Choroid plexus epithelial cell (primary cell): ENCODE measurements at regions not wholly inside any gene's neighbourhood (a gene's known extent, or its start where the extent isn't known, plus 50 kb on each side); places are given as distances from the start of the nearest gene placed in this dataset.

Source experiments
- DNase-seq: peaks from one replicate; pipeline ENCODE4 v3.0.0-alpha.2; 2010; ENCODE audit warnings: low read depth
- H3K4me3 ChIP-seq: 2 replicates; pipeline ENCODE4 v1.5.1; 2011; ENCODE audit warnings: low read depth, mild to moderate bottlenecking, control low read depth, low read length, moderate library complexity
- CTCF ChIP-seq: conservative IDR thresholded peaks from 2 replicates; pipeline ENCODE4 v1.5.1; 2011; ENCODE audit warnings: low read depth, mild to moderate bottlenecking, control low read depth, inconsistent platforms, low read length, moderate library complexity

- DNase-seq = no peak
- no peak overlapping the region for H3K4me3 ChIP-seq
- TF ChIP-seq CTCF = no peak
These were observed 450.4 kb downstream of the GADD45G start for GRCh38 chr9:90055226-90055625.

DNA sequence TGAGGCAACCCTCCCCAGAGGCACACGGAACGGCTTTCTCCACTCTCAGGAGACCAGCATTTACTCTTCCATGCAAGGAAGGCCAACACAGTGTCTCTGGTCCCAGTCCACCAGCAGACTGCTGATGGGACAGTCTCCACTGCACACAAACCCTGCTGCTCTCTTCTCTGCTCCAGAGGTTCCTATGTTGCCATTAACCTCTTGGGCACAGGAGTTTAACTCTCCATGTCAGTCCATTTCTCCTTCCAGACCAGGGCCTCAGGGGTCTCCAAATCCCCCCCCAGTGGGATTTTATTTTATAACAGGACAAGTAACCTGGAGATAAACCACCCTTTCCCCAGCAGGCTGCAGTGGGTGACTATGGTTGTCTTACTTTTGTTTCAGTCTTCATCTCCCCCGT lies 452.5 kb downstream of the GADD45G start:
- no peak for DNase-seq
- TF ChIP-seq CTCF = no peak
- H3K4me3 ChIP-seq = no peak overlapping the region

DNA sequence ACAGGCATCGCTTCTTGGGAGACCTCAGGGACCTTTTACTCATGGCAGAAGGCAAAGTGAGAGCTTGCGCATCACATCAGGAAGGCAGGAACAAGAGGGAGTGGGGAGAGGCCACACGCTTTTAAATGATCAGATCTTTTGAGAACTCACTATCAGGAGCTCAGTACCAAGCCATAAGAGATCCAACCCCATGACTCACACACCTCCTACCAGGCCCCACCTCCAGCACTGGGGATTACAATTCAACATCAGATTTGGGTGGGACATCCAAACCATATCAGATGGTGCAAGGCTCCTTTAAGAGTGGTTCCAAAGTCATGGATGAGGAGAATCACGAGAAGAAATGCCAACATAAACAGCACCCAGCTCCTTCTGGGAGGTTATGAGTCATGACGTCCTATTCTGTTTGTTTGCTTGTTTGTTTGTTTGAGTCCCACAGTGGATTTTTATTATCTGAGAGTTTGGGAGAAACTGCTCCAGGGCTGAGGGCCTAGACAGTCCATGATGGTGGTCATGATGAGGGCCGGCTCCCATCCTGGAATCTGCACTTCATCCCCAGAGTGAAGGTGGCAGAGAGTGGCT lies 453.5 kb downstream of the GADD45G start:
- no peak overlapping the region for H3K4me3 ChIP-seq
- no peak for TF ChIP-seq CTCF
- no peak for DNase-seq

DNA sequence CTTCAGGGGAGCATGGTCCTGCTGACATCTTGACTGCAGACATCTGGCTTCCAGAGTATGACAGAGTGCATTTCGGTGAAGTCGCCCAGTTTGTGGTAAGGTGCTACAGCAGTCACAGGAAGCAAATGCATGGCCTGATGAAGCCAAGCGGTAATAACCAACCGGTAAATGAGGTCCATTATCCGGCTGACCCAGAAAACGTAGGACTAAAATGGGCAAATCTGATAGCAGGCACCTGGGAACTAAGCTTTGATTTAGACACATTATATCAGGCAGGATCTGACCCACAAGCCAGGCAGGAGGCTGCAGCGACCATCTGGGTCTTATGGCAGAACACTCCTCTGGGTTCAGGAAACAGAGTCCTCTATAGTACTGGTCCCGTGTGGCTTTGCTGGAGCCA lies 454.6 kb downstream of the GADD45G start:
- DNase-seq = no peak
- H3K4me3 ChIP-seq = no peak overlapping the region
- TF ChIP-seq CTCF = no peak

DNA sequence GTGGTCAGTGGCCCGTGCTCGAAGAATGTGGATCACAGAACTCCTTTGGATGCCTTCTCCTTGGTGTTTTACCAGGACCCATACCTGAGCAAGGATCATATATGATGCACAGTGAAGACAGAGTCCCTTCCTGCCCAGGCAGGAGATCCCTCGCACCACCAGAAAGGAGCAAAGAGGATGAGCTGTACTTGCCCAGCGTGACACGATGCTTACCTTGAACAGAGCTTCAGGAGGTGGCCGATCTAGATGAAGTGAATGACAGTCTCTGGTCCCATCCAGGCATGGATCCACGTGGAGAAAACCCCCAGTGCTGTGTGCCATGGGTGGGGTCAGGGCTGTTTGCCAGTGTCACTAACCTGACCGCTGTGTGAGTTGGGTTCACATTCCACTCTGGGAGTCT lies 455.4 kb downstream of the GADD45G start:
- no peak for DNase-seq
- H3K4me3 ChIP-seq = no peak overlapping the region
- TF ChIP-seq CTCF = no peak

DNA sequence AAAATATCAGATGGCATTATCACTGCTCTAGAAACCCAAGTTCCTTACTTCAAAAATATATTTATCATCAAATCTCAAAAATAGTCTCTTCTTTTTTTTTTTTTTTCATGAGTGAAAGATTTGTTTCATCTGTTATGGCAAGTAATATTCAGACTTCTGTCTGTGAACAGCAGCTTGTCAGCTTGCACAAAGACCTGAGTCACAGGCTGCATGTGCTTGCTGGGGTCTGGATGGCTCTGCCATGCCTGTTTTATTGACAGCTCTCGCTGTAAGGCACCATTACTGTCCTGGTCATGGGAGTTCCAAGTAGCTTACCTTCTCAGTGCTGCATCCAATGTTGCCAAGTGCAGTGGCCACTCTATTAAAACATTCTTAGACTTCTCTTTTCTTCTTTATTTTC lies 456.4 kb downstream of the GADD45G start:
- no peak for DNase-seq
- no peak for TF ChIP-seq CTCF
- H3K4me3 ChIP-seq = no peak overlapping the region

DNA sequence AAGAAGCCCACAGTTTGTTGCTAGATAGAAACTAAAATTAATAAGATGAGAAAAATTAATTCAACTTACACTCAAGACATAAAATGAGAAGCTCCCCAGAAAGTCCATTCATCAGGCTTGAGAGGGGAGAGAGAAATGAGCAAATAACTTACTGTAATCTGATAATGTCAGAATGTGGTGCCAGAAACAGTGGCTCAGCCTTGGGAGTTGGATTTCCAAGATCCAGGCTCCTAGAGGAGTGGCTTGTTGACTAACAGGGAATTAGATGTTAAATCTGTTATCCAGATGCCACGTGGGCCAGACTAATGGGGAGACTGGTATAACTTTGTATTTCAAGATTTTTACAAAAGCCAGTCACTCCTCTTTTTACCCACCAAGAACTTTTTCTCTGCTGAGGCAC lies 458.2 kb downstream of the GADD45G start:
- DNase-seq = no peak
- H3K4me3 ChIP-seq = no peak overlapping the region
- TF ChIP-seq CTCF = no peak
